ENCODE measurements at regions not wholly inside any gene's neighbourhood (a gene's known extent, or its start where the extent isn't known, plus 50 kb on each side); places are given as distances from the start of the nearest gene placed in this dataset.

DNA sequence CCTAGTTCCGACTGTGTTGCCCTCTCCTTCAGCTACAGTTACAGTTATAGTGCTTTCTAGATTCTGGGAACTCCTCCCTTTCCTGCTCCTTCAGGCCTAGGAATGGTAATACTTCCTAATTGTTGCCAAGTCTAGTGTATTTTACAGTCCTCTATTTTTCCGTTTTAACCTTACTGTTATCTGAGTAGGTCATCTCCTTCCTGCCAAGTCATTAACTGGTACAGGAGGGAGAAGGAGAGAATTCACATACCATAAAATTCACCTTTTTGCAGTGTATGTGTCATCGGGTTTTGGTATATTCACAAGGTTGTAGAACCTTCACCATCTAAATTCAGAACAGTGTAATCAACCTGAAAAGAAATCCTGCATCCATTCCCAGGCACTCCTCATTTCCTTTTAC, 335.4 kb upstream of the MEF2C start:
- Histone ChIP-seq H3K4me1 (replicated peaks in 1 of 4; ENCODE audit: control insufficient read depth in 3 of 4, insufficient read depth in 4 of 4, low read length in 3 of 4) (no peaks in the 10 kb centered on the region), H3K4me2 (ENCODE audit: insufficient read depth in 1 of 2, low read depth in 2 of 2, low read length in 2 of 2) (no peak overlapping the region), H4K8ac (ENCODE audit: extremely low read depth, insufficient read depth, low read length) (no peak overlapping the region), H4K91ac (replicated peaks; ENCODE audit: insufficient read length, low read length) (no peak overlapping the region), H3K9me3 (ENCODE audit: insufficient read depth in 2 of 2, low read depth in 1 of 2, low read length in 1 of 2) (peaks cover 0 to 3% of the 10 kb centered on the region in 2 experiments; a peak in 1 of 4 replicates), H3K27ac (ENCODE audit: low read depth, low read length) (no peak overlapping the region), H2BK20ac (ENCODE audit: low read length) (no peak overlapping the region), H3K14ac (ENCODE audit: insufficient read length) (no peak overlapping the region), H2BK120ac (replicated peaks; ENCODE audit: low read depth, low read length) (no peak overlapping the region), H3K27me3 (replicated peaks in 1 of 4; ENCODE audit: control insufficient read depth in 3 of 4, extremely low read depth in 1 of 4, insufficient read depth in 3 of 4, low read length in 3 of 4) (no peaks in the 10 kb centered on the region), H2BK15ac (ENCODE audit: low read length) (no peak overlapping the region), H3K23me2 (ENCODE audit: low read depth, low read length) (no peaks in the 10 kb centered on the region), H2BK12ac (ENCODE audit: low read depth, low read length) (no peak overlapping the region), H3K23ac (ENCODE audit: insufficient read length) (no peak overlapping the region), H3K4me3 (ENCODE audit: extremely low read depth in 1 of 4, insufficient read depth in 2 of 4, low read depth in 3 of 4, low read length in 4 of 4) (no peak overlapping the region), H2AK5ac (ENCODE audit: low read depth, low read length) (no peak overlapping the region), H3K9ac (replicated peaks in 1 of 4; ENCODE audit: extremely low read depth in 1 of 4, low read depth in 3 of 4, low read length in 3 of 4) (no peak overlapping the region), H2AFZ (ENCODE audit: low read length) (no peak overlapping the region), H3K79me1 (ENCODE audit: low read depth, low read length) (no peaks in the 10 kb centered on the region), H3K79me2 (ENCODE audit: control insufficient read depth in 1 of 2, insufficient read depth in 2 of 2, low read length in 2 of 2) (no peaks in the 10 kb centered on the region), H3K36me3 (ENCODE audit: control insufficient read depth in 2 of 4, insufficient read depth in 4 of 4, low read length in 3 of 4) (no peaks in the 10 kb centered on the region), H3K4ac (replicated peaks; ENCODE audit: insufficient read length, low read depth, low read length) (no peak overlapping the region), H2BK5ac (ENCODE audit: low read depth, low read length) (no peak overlapping the region), H3K56ac (replicated peaks; ENCODE audit: insufficient read length, low read depth, low read length) (no peak overlapping the region), H4K20me1 (replicated peaks in 1 of 2; ENCODE audit: control insufficient read depth in 1 of 2, insufficient read depth in 2 of 2, low read length in 2 of 2) (no peaks in the 10 kb centered on the region), H4K5ac (ENCODE audit: insufficient read length, low read depth, low read length) (no peak overlapping the region), H3K18ac (ENCODE audit: extremely low read depth, low read length) (no peak overlapping the region)
- CTCF ChIA-PET (ENCODE audit: partially characterized antibody): no interaction called here
- POLR2A ChIA-PET (ENCODE audit: partially characterized antibody): no interaction called here
- 88% methylated on average over 3 of the region's 3 CpGs; no CpG with 5 or more reads in 1 of the 2 experiments for WGBS, 2 experiments (ENCODE audit: extremely low coverage in 1 of 2, insufficient coverage in 1 of 2, insufficient read length in 1 of 2, insufficient replicate concordance in 2 of 2, low coverage in 1 of 2, low lambda C conversion rate in 2 of 2, missing lambda C conversion rate in 1 of 2)
- FAIRE-seq: peak; percentile 45
- no peak for DNase-seq (ENCODE audit: low read depth in 1 of 2, low spot score in 2 of 2)
- TF ChIP-seq KDM1A (IDR thresholded peaks at IDR 0.05; ENCODE audit: borderline replicate concordance, low read length) (no peak), RAD21 (IDR thresholded peaks at IDR 0.05 in 1 of 2, conservative IDR thresholded peaks at IDR 0.05 in 1 of 2; ENCODE audit: low read depth in 2 of 2, low read length in 2 of 2) (no peak), BCL11A (IDR thresholded peaks at IDR 0.05; ENCODE audit: low read depth in 2 of 2, low read length in 2 of 2) (no peak), RXRA (IDR thresholded peaks at IDR 0.05; ENCODE audit: insufficient read depth, low read depth, low read length) (no peak), SP4 (IDR thresholded peaks at IDR 0.05; ENCODE audit: low read length) (no peak), ASH2L (IDR thresholded peaks at IDR 0.05; ENCODE audit: low read length) (no peak), FOSL1 (IDR thresholded peaks at IDR 0.05; ENCODE audit: insufficient read depth, low read depth, low read length) (no peak), SAP30 (IDR thresholded peaks at IDR 0.05; ENCODE audit: insufficient read depth, insufficient replicate concordance, low read length) (no peak), CREB1 (IDR thresholded peaks at IDR 0.05) (no peak), GABPA (IDR thresholded peaks at IDR 0.05; ENCODE audit: borderline replicate concordance, insufficient read depth, low read length) (no peak), TEAD4 (IDR thresholded peaks at IDR 0.05; ENCODE audit: low read depth, low read length) (no peak), KDM4A (IDR thresholded peaks at IDR 0.05; ENCODE audit: low read depth, low read length, severe bottlenecking) (no peak), POLR2A (IDR thresholded peaks at IDR 0.05; ENCODE audit: control extremely low read depth in 1 of 2, low read depth in 2 of 2, low read length in 2 of 2) (no peak), POLR2AphosphoS5 (IDR thresholded peaks at IDR 0.05; ENCODE audit: low read depth, low read length) (no peak)
- TF ChIP-seq, protein P1, sequence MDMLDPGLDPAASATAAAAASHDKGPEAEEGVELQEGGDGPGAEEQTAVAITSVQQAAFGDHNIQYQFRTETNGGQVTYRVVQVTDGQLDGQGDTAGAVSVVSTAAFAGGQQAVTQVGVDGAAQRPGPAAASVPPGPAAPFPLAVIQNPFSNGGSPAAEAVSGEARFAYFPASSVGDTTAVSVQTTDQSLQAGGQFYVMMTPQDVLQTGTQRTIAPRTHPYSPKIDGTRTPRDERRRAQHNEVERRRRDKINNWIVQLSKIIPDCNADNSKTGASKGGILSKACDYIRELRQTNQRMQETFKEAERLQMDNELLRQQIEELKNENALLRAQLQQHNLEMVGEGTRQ (IDR thresholded peaks at IDR 0.05; ENCODE audit: low read length): no peak
